Effector CD4-positive, alpha-beta T cell (primary cell): ENCODE measurements at regions not wholly inside any gene's neighbourhood (a gene's known extent, or its start where the extent isn't known, plus 50 kb on each side); places are given as distances from the start of the nearest gene placed in this dataset.

ENCODE experiments used
- DNase-seq: peaks from one replicate; pipeline ENCODE4 v3.0.0-alpha.2; 2020

- DNase-seq, result no peak
Measured at GRCh38 chr1:5564578-5565257, 427.5 kb downstream of the NPHP4 start.

- DNase-seq, result no peak
Measured at GRCh38 chr1:5563861-5564577, 428.2 kb downstream of the NPHP4 start.

- DNase-seq, result no peak
Measured at GRCh38 chr1:5562769-5563168, 429.5 kb downstream of the NPHP4 start.

- DNase-seq, result no peak
Measured at GRCh38 chr1:5562331-5562730, 429.9 kb downstream of the NPHP4 start.

- DNase-seq, result no peak
Measured at GRCh38 chr1:5559078-5559477, 433.1 kb downstream of the NPHP4 start.

GRCh38 chr1:5555853-5556252, 436.4 kb downstream of the NPHP4 start:
- no peak for DNase-seq

- DNase-seq, result no peak
Measured at GRCh38 chr1:5554784-5555183, 437.4 kb downstream of the NPHP4 start.

GRCh38 chr1:5554111-5554510, 438.1 kb downstream of the NPHP4 start:
- no peak for DNase-seq

- DNase-seq, result no peak
Measured at GRCh38 chr1:5552787-5553484, 439.3 kb downstream of the NPHP4 start.

- no peak for DNase-seq
Measured at GRCh38 chr1:5551274-5551975, 440.8 kb downstream of the NPHP4 start.

- DNase-seq, result no peak
Measured at GRCh38 chr1:5548266-5548665, 444.0 kb downstream of the NPHP4 start.

GRCh38 chr1:5543235-5543634, 449.0 kb downstream of the NPHP4 start:
- no peak for DNase-seq

- no peak for DNase-seq
Measured at GRCh38 chr1:5532811-5533210, 459.4 kb downstream of the NPHP4 start.

GRCh38 chr1:5526822-5527551, 465.2 kb downstream of the NPHP4 start:
- DNase-seq, result no peak

- no peak for DNase-seq
Measured at GRCh38 chr1:5526385-5526750, 465.9 kb downstream of the NPHP4 start.

- DNase-seq, result no peak
Measured at GRCh38 chr1:5525597-5526384, 466.4 kb downstream of the NPHP4 start.

- DNase-seq, result no peak
Measured at GRCh38 chr1:5522531-5523145, 469.6 kb downstream of the NPHP4 start.

- DNase-seq, result no peak
Measured at GRCh38 chr1:5519366-5520135, 472.7 kb downstream of the NPHP4 start.

- no peak for DNase-seq
Measured at GRCh38 chr1:5516756-5517155, 475.5 kb downstream of the NPHP4 start.

- DNase-seq, result no peak
Measured at GRCh38 chr1:5515501-5515900, 476.7 kb downstream of the NPHP4 start.
